Activated T-helper 2 cell treated with anti-CD3 and anti-CD28 coated beads, Interferon-gamma antibody, Interleukin-2, Interleukin-4, amounts not matched to agents 10 μg/mL and 5 μg/mL and 100 μg/mL, durations not matched to agents 14 hours and 24 hours and 36 hours (primary cell): ENCODE measurements at regions not wholly inside any gene's neighbourhood (a gene's known extent, or its start where the extent isn't known, plus 50 kb on each side); places are given as distances from the start of the nearest gene placed in this dataset.
"Not testable (repeated sequence)": the region's sequence is repeated elsewhere in the genome, so short reads cannot be mapped to it uniquely, and the experiment has no call there.

Experiments used
- DNase-seq: peaks from one replicate; pipeline ENCODE4 v3.0.0; 2021; ENCODE audit warnings: low spot score
- H3K27ac Mint-ChIP-seq: one replicate; pipeline ENCODE4 v1.8.0; 2021; ENCODE audit warnings: mixed read lengths
- H3K27me3 Mint-ChIP-seq: one replicate; pipeline ENCODE4 v1.8.0; 2021; ENCODE audit warnings: low read depth, mixed read lengths
- H3K36me3 Mint-ChIP-seq: one replicate; pipeline ENCODE4 v1.8.0; 2021; ENCODE audit warnings: low read depth, mixed read lengths
- H3K4me1 Mint-ChIP-seq: one replicate; pipeline ENCODE4 v1.8.0; 2021; ENCODE audit warnings: low read depth, mixed read lengths
- H3K4me3 Mint-ChIP-seq: one replicate; pipeline ENCODE4 v1.8.0; 2021; ENCODE audit warnings: low read depth, mild to moderate bottlenecking, moderate library complexity, mixed read lengths
- H3K9me3 Mint-ChIP-seq: one replicate; pipeline ENCODE4 v1.8.0; 2021; ENCODE audit warnings: mixed read lengths
- intact Hi-C: fragments of 100-400 bp; cut with micrococcal nuclease; formaldehyde crosslinking; loops from one replicate; pipeline ENCODE4 v1.15.1; 2023

GRCh38 chr12:88921890-88922532 is 341.7 kb upstream of the KITLG start:
- DNase-seq, result no peak

DNA sequence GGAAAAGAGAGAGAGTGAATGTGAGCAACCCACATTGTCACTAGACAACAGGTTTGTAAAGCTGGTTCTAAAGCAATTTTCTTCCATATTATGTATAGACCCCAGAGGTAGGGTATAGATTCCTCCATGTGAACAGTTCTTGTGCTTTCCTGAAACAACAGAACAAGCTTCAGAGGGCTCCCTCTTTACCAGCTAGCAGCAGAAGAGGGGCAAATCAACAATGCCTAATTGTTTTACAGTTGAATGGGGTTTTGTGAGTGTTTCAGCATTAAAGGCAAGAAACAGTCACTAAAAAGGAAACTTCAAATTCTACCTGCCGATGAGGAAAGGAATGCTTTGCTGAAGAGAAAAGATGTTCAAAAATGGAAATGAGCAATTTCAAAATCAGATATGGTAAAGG is 341.2 kb upstream of the KITLG start:
- no peak for DNase-seq
- intact Hi-C loops, result no loop called here
- Mint-ChIP-seq H3K9me3 (no peaks in the 10 kb centered on the region), H3K4me1 (no peaks in the 10 kb centered on the region), H3K4me3 (no peak overlapping the region), H3K36me3 (no peaks in the 10 kb centered on the region), H3K27me3 (peaks cover 2% of the 10 kb centered on the region), H3K27ac (no peak overlapping the region)

More at GRCh38 chr12:88921890-88922532, 341.7 kb upstream of the KITLG start:
- no peaks in the 10 kb centered on the region for H3K4me1 Mint-ChIP-seq
- H3K4me3 Mint-ChIP-seq, result no peak overlapping the region
- H3K36me3 Mint-ChIP-seq, result no peaks in the 10 kb centered on the region
- H3K27ac Mint-ChIP-seq, result no peak overlapping the region
- H3K9me3 Mint-ChIP-seq, result no peaks in the 10 kb centered on the region
- peaks cover 2% of the 10 kb centered on the region for H3K27me3 Mint-ChIP-seq
- intact Hi-C loops, result no loop called here

- H3K36me3 Mint-ChIP-seq, result no peaks in the 10 kb centered on the region
- H3K4me3 Mint-ChIP-seq, result no peak overlapping the region
- no peak overlapping the region for H3K27ac Mint-ChIP-seq
- H3K9me3 Mint-ChIP-seq, result peaks cover 13% of the 10 kb centered on the region
- peaks cover 2% of the 10 kb centered on the region for H3K27me3 Mint-ChIP-seq
- no peaks in the 10 kb centered on the region for H3K4me1 Mint-ChIP-seq
- no peak for DNase-seq
- intact Hi-C loops, result no loop called here
Observed at GRCh38 chr12:88918161-88918560, 337.9 kb upstream of the KITLG start.

DNA sequence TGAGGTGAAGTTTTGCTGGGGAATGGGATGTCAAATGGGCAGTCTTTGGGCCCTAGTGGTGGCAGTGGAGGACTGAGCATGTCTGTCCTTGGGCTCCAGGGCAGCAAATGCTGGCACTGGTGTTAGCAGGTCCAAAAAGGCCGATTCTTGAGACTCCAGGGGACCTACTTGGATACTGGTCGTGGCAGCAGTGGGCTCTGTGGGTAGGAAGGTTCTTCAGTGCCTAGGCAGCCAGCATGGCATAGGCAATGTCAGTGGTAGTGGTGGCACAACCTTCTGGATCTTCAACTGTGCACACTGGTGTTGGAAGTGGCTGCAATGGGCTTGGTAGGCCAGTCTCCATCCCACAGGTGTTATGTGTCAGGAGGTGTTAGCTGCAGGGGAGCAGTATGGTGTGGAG is 334.7 kb upstream of the KITLG start:
- intact Hi-C loops, result no loop called here
- no peak overlapping the region for H3K4me3 Mint-ChIP-seq
- no peaks in the 10 kb centered on the region for H3K36me3 Mint-ChIP-seq
- no peaks in the 10 kb centered on the region for H3K27me3 Mint-ChIP-seq
- H3K4me1 Mint-ChIP-seq, result no peaks in the 10 kb centered on the region
- no peak overlapping the region for H3K27ac Mint-ChIP-seq
- DNase-seq, result no peak
- peaks cover 16% of the 10 kb centered on the region for H3K9me3 Mint-ChIP-seq

DNA sequence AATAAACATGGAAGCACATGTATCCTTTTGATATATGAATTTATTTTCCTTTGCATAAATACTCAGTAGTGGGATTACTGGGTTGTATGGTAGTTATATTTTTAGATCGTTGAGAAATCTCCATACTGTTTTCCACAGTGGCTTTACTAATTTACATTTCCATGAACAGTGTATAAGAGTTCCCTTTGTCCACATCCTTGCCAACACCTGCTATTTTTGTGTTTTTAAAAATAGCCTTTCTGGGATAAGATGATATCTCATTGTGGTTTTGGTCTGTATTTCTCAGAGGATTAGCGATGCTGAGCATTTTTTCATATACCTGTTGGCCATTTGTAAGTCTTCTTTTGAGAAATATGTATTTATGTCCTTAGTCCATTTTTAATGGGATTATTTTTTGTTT is 329.2 kb upstream of the KITLG start:
- H3K36me3 Mint-ChIP-seq, result no peaks in the 10 kb centered on the region
- H3K27ac Mint-ChIP-seq, result no peak overlapping the region
- DNase-seq, result no peak
- H3K9me3 Mint-ChIP-seq, result peaks cover 12% of the 10 kb centered on the region
- H3K4me3 Mint-ChIP-seq, result no peak overlapping the region
- no peaks in the 10 kb centered on the region for H3K27me3 Mint-ChIP-seq
- intact Hi-C loops, result no loop called here
- H3K4me1 Mint-ChIP-seq, result no peaks in the 10 kb centered on the region

DNA sequence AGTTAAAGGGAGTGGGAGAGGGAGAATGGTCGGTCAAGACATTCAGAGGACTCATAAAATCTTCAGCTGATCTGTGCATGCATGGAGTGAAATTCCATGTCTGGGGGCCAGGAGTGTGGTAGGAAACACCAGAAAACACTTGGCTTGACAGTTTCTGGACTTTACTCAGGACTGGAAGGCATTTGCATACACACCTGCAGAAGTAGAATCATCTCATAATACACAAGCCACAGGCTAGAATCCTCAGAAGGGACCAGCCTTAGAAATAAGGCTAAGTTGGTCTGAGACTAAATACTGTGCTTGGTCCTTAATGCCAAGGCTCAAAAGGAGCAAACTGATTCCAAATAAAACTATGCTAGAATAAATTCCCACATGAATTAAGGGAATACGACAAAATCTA is 328.1 kb upstream of the KITLG start:
- DNase-seq, result no peak
- H3K9me3 Mint-ChIP-seq, result peaks cover 5% of the 10 kb centered on the region
- H3K4me3 Mint-ChIP-seq, result no peak overlapping the region
- no peaks in the 10 kb centered on the region for H3K27me3 Mint-ChIP-seq
- H3K4me1 Mint-ChIP-seq, result no peaks in the 10 kb centered on the region
- H3K36me3 Mint-ChIP-seq, result no peaks in the 10 kb centered on the region
- H3K27ac Mint-ChIP-seq, result no peak overlapping the region
- intact Hi-C loops, result no loop called here

DNA sequence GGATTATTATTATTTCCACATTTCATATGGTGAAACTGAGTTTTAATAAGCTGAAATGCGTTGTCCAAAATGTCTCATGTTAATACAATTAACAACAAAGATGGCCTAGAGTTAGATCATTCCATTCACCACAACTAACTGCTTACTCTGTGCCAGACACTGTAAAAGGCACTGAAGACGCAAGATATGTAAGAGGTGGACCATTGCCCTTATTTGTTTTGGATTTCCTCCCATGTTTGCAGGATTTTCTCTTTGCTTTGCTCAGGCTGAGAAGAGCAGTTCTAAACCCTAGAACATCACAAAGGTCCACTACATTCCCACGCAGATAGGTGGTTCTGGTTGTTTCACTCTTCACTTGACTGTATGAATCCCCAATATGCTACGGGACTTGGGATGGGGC is 324.4 kb upstream of the KITLG start:
- H3K9me3 Mint-ChIP-seq, result no peaks in the 10 kb centered on the region

GRCh38 chr12:88903333-88903732 is 323.1 kb upstream of the KITLG start:
- Mint-ChIP-seq H3K4me3 (no peak overlapping the region), H3K27ac (no peak overlapping the region), H3K9me3 (no peaks in the 10 kb centered on the region), H3K4me1 (no peaks in the 10 kb centered on the region), H3K27me3 (no peaks in the 10 kb centered on the region), H3K36me3 (no peaks in the 10 kb centered on the region)
- intact Hi-C loops, result no loop called here
- DNase-seq, result no peak

More for the DNA sequence above, 324.4 kb upstream of the KITLG start:
- DNase-seq, result no peak
- no peak overlapping the region for H3K4me3 Mint-ChIP-seq
- H3K27me3 Mint-ChIP-seq, result no peaks in the 10 kb centered on the region
- no peak overlapping the region for H3K27ac Mint-ChIP-seq
- no peaks in the 10 kb centered on the region for H3K36me3 Mint-ChIP-seq
- intact Hi-C loops, result no loop called here
- no peaks in the 10 kb centered on the region for H3K4me1 Mint-ChIP-seq

DNA sequence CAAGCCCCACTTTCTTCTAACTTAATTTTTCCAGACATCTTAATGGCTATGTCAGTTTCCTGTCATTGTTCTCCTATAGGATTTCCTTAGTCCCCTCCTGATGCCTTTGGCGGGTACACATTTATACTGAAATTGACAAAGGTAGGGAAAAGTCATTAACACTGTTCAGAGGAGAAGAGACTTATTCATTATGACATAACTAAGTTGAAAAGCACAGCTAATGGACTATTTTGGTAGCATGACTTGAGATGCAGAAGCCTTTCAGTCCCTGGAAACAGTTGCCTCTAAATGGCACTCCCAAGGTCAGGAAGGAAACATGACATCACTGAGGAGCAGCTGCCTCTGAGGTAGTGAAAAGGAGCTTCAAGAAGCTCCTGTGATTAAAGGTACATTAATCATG is 317.5 kb upstream of the KITLG start:
- no peak for DNase-seq
- Mint-ChIP-seq H3K4me1 (no peaks in the 10 kb centered on the region), H3K36me3 (no peaks in the 10 kb centered on the region), H3K9me3 (no peaks in the 10 kb centered on the region), H3K4me3 (no peak overlapping the region), H3K27me3 (no peaks in the 10 kb centered on the region), H3K27ac (no peak overlapping the region)
- intact Hi-C loops, result no loop called here

GRCh38 chr12:88896958-88897357 is 316.7 kb upstream of the KITLG start:
- intact Hi-C loops, result no loop called here
- Mint-ChIP-seq H3K4me3 (no peak overlapping the region), H3K27ac (no peak overlapping the region), H3K4me1 (no peaks in the 10 kb centered on the region), H3K27me3 (no peaks in the 10 kb centered on the region), H3K36me3 (no peaks in the 10 kb centered on the region), H3K9me3 (no peaks in the 10 kb centered on the region)
- DNase-seq, result no peak

DNA sequence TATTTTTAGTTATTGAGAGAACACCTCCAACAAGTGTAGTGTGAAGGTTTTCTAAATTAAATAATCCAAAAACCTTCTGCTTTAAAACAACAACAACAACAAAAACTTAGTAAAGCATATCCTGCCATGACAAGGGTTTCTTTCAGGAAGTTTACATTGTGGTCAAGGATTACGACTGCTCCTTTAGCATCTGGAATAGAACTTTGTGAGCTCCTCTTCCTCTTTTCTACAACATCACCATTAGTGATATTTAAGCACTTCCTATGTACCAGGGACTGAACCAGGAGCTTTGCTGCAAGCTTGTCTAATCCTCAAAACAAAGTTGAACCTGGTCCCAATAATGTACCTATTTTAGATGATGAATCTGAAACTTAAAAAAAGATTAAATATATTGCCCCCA is 315.4 kb upstream of the KITLG start:
- Mint-ChIP-seq H3K27me3 (no peaks in the 10 kb centered on the region), H3K9me3 (no peaks in the 10 kb centered on the region), H3K4me3 (no peak overlapping the region), H3K27ac (no peak overlapping the region), H3K4me1 (no peaks in the 10 kb centered on the region), H3K36me3 (no peaks in the 10 kb centered on the region)
- no peak for DNase-seq
- intact Hi-C loops, result no loop called here

DNA sequence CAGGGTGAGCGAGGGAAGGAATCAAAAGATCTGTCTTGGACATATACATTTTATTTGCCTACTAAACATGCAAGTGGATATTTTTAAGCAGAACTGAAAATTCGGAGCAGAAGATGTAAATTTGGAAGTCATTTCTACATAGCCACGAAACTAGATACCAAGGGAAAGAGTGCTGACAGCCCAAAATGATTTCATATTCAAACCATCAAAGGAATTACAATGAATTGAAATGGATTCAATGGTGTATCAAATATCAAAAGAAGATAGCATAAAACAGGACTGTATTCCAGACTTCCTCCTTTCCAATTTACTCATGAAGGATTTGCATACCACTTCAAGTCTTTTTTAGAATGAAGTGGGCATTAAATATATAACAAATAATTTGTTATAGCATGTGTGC is 313.5 kb upstream of the KITLG start:
- Mint-ChIP-seq H3K27me3 (no peaks in the 10 kb centered on the region), H3K36me3 (no peaks in the 10 kb centered on the region), H3K4me3 (no peak overlapping the region), H3K4me1 (no peaks in the 10 kb centered on the region), H3K9me3 (no peaks in the 10 kb centered on the region), H3K27ac (no peak overlapping the region)
- intact Hi-C loops, result no loop called here
- DNase-seq, result no peak

GRCh38 chr12:88891434-88891833 is 311.2 kb upstream of the KITLG start:
- H3K4me3 Mint-ChIP-seq, H3K9me3 Mint-ChIP-seq, H3K27ac Mint-ChIP-seq, H3K27me3 Mint-ChIP-seq, DNase-seq, intact Hi-C loops, H3K36me3 Mint-ChIP-seq, H3K4me1 Mint-ChIP-seq: not testable (repeated sequence)
